HG02840 (cell line): ENCODE measurements at regions not wholly inside any gene's neighbourhood (a gene's known extent, or its start where the extent isn't known, plus 50 kb on each side); places are given as distances from the start of the nearest gene placed in this dataset.
"Not testable (repeated sequence)": the region's sequence is repeated elsewhere in the genome, so short reads cannot be mapped to it uniquely, and the experiment has no call there.

ENCODE experiments used
- ATAC-seq: cut with Tn5 transposase; IDR thresholded peaks from one replicate; pipeline ENCODE4 v1.9.1; 2021; ENCODE audit warnings: mild to moderate bottlenecking, moderate library complexity, moderate number of reproducible peaks; ENCODE audit not compliant: unreplicated experiment, low FRiP score

DNA sequence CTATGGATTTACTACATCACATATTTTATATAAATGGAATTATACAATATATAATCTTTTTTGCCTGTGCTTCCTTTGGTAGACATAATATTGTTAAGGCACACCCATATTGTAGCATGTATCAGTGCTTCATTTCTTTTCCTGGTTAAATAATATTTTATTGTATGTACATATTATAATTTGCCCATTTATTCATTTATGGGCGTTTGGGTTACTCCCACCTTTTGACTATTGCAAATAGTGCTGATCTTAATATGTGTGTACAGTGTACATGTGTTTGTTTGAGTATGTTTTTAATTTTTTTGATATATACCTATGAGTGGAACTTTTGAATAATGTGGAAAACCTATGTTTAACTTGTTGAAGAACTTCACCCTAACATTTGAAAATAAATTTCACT lies 804.2 kb downstream of the DHX35 start:
- ATAC-seq: no peak

DNA sequence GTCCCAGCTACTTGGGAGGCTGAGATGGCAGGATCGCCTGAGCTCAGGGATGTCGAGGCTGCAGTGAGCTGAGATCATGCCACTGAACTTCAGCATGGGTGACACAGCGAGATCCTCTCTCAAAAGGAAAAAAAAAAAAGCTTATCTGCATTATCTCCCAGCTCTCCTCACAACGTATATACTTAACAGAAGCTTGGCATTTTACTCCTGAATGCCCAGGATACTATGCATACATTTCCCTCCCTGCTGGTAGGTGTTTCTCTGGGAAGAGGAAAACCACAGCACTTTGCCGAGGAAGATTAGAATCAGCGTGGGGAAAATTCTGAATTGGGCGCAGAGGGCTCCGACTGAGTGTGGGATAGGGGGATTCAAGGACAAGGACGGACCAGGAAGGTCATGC lies 800.6 kb downstream of the DHX35 start:
- ATAC-seq: no peak

DNA sequence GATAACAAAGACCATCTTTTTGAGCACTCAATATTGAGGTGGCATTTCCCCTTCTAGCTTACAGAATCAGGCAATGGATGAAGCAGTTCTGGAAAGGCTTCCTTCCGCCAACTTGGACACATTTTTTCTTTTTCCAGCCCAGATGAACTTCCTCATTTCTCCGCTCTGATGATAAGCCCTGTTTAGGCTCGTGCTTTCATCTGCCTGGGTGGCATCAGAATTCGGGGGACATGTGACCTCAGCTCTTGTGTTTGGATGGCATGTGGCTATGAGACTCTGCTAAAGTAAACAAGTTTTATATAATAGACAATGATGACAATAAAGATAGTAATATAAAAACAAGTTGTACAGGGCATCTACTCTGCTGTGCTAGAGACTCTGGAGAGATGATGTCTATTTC lies 796.7 kb downstream of the DHX35 start:
- ATAC-seq: no peak

DNA sequence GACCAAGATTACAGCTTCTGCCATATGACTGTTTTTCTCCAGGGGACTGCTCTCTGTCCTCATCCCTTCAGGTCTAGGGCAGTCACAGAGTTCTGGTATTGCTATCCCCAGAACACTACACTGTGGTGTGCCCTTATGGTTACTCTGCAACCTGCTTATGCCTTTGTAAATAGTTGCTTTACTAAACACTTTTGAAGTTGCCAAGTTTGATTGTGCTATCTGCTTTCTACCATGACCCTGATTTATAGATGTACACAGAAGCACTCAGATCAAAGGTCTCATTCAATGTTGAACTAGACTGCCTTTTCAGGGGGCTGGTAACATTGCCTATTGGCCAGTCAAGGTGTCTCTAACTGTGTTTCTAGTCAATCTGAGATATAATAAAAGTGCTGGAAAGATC lies 794.7 kb downstream of the DHX35 start:
- ATAC-seq: no peak

DNA sequence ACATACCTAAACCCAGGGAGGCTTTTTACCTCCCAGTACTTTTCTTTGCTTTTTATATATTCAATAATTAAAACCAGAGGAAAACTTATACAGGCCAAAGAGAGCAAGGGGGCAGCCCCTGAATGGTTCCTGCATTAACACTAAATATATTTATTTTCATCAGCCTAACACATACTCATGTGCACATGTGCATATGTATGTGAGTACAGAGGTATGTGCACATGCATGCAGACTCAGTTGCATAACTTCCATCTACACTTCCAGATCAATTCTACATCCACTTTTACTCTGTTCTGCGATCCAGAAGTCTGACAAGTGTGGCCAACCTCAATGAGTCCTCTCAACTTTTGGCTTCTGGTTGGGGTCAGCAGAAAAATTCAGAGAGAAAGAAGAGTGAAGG lies 794.2 kb downstream of the DHX35 start:
- no peak for ATAC-seq

DNA sequence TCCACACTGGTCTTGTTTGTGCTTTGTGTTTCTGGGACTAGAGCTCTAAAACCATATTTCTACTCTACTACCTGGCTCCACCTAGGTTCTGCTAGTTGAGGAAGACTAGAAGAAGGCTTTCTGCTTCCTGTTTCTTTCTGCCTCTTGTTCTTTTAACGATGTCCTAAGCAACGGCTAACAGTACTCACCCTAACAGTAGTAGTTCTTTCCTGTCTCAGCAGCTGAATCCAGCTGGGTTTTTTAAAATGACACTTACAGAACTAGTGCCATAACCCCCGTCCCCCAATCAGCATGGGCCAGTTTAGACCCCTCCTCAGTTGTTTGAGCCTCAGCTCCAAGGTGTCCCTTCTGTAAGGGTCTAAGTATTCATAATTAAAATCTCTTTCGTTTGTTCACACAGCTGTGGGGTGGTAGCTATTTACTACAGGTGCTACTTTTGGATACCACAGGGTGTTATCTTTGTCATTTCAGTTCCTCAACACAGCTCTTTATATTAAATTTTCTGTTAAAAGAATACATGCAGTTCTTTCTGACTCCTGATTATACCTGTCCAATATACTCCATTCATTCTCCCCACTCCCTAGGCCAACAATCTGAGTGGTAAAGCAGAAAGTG lies 790.2 kb downstream of the DHX35 start:
- no peak for ATAC-seq

DNA sequence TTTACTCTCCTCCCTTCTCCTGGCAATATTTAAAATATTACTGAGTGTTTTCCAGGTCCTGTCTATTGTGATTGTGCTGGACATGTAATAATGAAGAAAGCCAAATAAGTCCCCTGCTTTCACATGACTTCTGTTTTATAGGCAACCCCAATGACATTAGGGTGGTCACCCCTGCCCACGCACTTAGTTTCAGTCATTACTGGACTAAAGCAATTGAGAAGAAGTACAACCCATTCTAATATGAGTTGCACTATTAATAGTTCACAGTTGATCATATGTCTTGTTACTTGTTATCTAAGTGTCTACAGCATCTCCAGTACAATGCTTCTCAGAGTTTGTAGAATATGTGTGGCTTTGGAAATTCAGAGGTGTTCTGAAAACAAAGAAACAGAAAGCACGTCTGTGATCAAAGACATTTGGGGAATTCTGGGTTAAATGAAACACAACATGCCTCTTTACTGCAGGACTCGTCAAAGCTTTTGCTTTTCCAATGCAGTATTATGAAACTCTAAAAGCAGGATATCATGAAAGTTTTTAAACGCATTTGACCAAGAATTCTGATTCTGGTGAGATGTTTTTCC lies 789.5 kb downstream of the DHX35 start:
- no peak for ATAC-seq

DNA sequence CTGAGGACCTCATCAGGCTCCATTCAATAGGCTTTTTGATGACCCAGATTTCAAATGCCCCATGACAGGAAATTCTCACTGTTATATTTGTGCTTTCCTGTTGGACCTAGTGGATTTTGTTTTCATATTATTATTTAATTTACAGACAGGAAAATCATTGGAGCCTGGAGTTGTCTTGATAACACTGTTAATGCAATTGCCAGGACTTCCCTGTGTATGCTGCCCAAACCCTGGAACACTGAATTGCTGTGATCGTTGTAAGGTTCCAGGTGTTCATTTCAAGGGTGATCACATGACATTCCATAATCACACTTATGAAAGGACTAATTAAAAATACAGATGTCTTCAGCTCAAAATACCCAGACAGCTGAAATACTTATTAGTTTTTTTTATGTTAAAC lies 783.2 kb downstream of the DHX35 start:
- no peak for ATAC-seq

DNA sequence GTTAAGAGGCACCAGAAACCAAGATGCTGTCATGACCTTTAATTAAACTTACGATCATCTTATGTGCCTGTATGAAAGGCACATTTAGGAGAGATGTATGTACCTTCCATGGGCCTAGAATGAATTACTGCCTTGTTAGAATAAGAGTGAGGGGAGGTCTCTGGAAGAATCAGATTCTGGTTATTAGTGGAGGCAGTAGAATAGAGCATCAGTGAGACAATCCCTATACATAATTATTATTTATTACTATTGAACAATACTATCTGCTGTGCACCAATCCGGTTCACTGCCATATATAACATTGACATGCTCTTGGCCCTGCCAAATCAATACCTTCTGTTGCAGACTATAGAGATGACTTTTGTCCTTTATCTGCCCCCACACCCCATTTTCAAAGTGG lies 776.5 kb downstream of the DHX35 start:
- ATAC-seq: no peak

DNA sequence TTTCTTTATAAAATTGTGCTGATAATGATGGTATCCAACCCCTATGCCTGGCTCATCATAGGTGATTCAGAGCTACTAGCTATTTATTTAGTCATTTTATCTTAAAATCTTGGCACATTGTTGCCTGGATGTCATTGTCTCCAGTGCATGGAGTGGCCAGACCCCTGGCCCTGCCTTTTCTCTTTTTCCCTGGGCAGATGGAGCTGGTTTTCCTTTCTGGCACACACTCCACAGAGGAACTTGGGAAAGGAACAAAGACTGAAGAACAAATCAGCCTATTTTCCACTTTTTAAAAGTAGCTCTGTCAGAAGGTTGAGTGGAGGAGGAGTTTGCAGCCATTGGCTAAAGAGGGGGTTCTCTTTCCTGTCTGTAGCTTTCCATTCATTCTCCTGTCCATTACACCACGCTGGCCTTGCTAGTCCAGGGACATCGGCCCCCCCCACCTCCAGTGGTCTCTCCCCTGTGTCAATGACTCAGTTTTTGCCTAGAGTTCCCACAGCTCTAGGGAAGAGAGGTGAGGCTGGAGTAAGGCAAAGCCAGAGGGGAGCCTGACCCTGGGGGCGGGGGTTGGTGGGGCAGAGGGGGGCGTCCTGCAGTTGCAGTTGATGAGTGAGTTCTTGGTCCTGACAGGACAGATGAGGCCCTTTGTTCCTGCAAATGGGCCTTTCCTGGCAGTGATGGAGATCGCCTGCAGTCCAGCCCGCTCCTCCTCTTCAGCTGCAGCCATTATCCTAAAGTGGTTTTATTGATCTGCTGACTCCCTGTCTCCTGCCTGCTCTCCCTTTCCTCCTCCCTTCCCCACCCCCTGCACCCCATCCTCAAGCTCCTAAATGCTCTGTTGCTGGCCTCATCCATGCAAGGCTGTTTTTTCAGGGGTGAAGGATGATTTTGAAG lies 774.5 kb downstream of the DHX35 start:
- no peak for ATAC-seq

DNA sequence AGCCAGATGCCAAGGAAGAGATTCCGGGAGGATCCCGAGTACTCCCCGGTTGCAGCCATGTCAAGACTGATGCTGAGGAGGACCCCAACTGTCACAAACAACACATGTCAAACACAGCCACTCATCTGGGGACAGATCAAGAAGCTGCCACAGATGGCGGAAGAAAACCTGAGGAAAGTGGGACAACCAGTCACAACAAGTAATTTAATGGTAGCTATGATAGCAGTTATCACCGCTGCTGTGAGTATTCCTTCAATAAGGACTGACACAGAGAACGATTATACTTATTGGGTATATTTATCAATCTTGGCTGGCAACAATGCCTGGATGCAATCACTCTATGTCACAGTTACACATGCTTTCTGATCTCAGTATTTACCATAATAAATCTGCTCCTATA lies 763.4 kb downstream of the DHX35 start:
- ATAC-seq: not testable (repeated sequence)

DNA sequence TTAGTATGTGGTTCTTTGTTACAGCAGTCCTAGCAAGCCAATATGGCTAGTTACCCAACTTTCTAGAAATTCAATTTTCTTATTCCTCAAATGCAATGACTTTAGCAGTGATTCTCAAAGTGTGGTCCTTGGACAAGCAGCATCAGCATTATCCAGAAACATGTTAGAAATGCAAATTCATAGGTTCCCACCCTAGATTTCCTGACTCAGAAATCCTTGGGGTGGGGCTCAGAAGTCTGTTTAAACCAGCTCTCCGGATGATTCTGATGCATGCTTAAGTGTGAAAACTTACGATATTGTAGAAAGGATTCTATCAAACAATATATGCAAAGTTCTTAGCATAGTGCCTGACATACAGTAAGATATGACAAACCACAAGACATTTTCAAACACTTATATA lies 757.1 kb downstream of the DHX35 start:
- no peak for ATAC-seq

DNA sequence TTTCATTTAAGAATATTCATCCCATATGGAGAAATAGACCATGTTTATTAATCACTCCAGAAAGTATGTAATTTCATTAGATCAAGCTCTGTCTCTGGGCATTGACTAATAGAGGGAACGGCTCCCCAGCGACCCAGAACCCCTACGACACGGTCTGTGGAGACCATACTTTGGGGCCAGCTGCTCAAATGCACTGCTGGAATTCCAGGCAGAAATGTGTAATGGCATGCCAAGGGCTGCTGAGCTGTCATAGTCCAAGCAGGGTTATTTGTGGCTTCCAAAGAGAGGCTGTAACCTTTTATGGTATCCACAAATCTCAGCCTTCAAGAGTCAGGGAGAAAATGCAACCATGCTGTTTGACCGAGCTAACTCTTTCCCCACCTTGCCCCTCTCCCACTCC lies 755.8 kb downstream of the DHX35 start:
- no peak for ATAC-seq

DNA sequence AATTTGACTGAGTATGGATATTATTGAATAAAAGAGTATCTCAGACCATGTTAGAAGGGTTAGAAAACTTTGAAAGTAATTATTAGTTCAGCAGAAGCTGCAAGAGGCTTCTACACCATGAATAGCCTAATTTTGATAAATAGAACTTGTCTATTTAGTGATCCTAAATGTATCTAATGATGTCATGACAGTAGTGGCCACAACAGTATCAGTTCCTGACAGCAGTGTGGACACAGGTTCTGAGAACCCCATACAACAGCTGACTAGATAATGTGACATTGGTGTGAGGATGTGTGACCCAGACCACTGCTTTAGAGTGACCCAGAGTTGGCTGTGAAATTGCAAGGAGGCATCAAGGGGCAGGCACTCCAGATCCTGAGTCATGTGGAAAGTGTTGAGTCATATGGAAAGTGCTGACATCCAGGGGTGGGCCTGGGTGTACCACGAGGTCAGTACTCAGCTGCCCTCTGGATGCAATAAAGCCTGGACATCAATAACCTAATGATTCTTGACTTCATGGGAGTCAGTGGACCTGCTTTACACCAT lies 754.7 kb downstream of the DHX35 start:
- ATAC-seq: no peak

DNA sequence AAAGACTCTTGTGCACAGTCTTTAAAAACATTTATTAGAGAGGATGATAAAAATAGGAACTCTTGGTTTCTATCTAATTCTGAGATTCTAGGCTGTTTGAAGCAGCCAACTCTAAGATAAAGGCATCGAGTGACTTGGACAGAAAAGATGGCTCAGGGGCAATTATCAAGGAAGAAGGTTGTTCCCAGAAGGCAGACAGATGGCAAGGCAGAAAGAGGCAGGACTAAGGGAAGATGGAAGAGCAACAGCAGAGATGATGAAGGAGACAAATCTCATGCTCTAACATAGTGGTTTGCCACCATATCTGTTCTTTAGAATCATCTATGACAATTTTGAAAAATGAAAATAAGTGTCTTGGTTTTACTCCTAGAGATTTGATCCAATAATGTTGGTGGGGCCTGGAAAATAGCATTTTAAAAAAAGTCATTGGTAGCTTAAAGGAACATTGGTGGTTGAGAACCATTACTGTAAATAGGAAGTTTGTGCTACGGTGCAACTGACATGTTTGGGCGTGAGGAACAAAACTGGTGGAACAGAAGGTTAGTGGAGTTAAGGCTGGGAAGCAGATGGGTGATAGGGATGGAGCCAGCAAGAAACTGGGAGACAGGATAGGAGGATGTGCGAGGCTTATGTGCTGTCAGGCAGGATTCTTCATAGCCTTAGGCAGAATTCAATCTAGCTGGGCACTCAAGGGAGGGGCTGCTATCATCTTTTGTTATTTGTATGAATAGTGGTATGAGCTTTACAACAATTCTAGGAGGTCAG lies 751.1 kb downstream of the DHX35 start:
- no peak for ATAC-seq

DNA sequence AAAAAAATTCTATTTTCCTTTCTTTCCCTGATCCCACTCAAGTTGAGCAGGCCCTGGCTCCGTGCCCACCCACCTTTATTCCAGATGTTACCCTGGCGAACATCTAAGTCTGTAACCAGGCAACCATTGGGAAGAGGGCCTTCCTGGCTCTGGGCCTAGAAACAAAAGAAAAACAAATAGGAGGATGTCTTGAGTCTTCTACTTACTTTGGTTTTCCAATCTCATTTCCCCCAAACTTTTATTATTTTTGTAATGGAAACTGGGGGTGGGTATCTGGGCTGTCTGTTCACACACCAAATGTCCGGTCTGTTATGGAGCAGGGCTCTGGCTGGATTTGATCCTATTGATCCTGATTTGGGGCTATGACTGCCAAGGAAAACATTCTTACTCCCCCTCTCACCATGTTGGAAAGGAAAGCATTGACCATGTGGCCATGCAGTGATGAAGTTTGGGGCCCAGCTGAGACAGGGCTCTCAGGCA lies 744.1 kb downstream of the DHX35 start:
- no peak for ATAC-seq

DNA sequence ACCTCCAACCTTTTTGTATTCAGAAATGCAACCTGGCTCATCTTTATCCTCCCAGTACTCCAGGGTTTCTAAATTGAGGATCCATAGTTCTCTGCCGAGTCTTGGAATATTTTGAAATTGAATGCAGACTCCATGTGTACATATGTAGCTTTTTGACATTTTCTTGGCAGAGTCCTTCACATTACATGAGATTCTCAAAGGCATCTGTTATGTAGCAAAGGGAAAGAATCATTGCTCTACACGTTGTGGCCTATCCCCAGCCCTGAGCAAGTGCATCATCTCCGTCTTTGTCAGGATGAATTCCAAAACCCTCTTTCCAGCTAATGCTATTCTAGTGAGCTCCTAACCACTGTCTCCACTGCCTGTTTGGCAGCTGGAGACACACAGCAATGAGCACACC lies 742.9 kb downstream of the DHX35 start:
- no peak for ATAC-seq

DNA sequence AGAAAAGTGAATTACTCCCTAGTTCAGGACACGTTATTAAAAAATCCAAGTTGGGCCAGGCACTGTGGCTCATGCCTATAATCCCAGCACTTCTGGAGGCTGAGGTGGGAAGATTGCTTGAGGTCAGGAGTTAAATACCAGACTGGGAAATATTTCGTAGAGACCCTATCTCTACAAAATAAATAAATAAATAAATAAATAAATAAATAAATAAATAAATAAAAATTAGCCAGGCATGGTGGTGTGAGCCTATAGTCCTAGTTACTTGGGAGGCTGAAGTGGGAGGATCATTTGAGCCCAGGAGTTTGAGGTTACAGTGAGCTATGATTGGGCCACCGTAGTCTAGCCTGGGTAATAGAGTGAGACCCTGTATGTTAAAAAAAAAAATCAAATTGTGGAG lies 741.2 kb downstream of the DHX35 start:
- not testable (repeated sequence) for ATAC-seq

DNA sequence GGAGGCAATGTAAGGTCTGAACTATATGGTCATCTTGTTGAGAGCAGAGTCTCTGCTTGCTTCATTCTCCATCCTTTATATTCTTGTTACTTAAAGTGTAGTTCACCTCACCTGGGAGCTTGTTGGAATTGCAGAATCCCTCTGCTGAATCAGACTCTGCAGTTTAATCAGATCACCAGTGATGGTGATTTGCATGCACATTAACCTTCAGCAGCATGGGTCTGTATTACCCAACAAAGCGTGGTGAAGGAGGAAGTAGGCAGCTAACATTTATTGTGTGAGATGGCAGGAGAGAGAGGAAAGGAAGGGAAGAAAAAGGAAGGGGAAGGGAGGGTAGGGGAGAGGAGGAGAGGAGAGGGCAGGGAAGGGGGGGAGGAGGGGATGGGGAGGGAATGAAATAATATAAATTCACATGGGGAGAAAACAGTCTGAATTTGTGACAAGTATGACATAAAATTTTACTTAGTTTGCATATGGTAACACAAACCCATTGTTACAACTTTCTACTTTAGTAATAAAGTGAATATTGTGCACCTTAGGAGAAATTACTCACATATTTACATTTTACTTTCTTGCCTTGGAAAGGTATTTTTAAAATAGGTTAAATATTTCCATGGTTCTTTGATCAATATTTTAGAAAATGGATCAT lies 740.7 kb downstream of the DHX35 start:
- ATAC-seq: no peak

DNA sequence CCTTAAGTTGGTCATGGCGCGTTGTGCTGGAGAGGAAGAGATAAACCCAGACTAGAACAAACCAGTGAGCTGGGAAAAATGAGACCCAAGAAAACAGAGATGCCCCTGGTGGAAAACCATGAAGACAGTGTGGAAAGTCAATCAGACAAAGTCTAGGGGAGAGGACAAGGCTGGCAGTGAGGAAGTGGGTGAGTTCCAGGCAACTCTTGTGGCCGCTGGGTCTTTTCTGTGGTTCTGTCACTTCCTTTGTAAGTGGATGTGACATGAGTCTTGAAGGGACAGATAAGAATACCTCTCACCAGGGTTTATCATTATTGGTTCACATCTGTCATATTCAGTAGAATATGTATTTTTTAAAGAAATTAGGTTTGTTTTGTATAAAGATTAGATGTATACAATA lies 738.4 kb downstream of the DHX35 start:
- ATAC-seq: no peak
